ENCODE measurements at regions not wholly inside any gene's neighbourhood (a gene's known extent, or its start where the extent isn't known, plus 50 kb on each side); places are given as distances from the start of the nearest gene placed in this dataset.

- Histone ChIP-seq H3K9ac (ENCODE audit: low read depth, low read length, poor library complexity, severe bottlenecking) (no peak overlapping the region), H3K4me2 (ENCODE audit: low read depth, low read length, poor library complexity, severe bottlenecking) (no peak overlapping the region), H3F3A (ENCODE audit: low read depth) (no peaks in the 10 kb centered on the region), H3K36me3 (ENCODE audit: insufficient read depth, low read length) (no peaks in the 10 kb centered on the region), H2AFZ (ENCODE audit: low read length) (no peak overlapping the region), H3K27me3 (ENCODE audit: insufficient read depth, low read length, poor library complexity, severe bottlenecking) (no peaks in the 10 kb centered on the region), H3K79me2 (ENCODE audit: insufficient read depth, low read length) (no peaks in the 10 kb centered on the region), H3K9me3 (ENCODE audit: insufficient read depth, low read depth, low read length) (no peaks in the 10 kb centered on the region), H4K20me1 (ENCODE audit: insufficient read depth, low read length, poor library complexity, severe bottlenecking) (no peaks in the 10 kb centered on the region), H3K4me1 (ENCODE audit: insufficient read depth, low read length, poor library complexity, severe bottlenecking) (no peaks in the 10 kb centered on the region), H3K9me2 (replicated peaks; ENCODE audit: low read depth, low read length) (no peaks in the 10 kb centered on the region), H3K4me3 (ENCODE audit: low read length, poor library complexity, severe bottlenecking) (no peak overlapping the region)
- TF ChIP-seq EZH2phosphoT487 (IDR thresholded peaks at IDR 0.05; ENCODE audit: borderline replicate concordance): no peak
- TF ChIP-seq CTCF (conservative IDR thresholded peaks at IDR 0.05; ENCODE audit: low read length): no peak
These were observed 292.3 kb downstream of the ZNF621 start for GRCh38 chr3:40817017-40817416.

- Histone ChIP-seq H3K9me3 (ENCODE audit: insufficient read depth, low read depth, low read length) (no peaks in the 10 kb centered on the region), H2AFZ (ENCODE audit: low read length) (no peak overlapping the region), H3K79me2 (ENCODE audit: insufficient read depth, low read length) (no peaks in the 10 kb centered on the region), H3K36me3 (ENCODE audit: insufficient read depth, low read length) (no peaks in the 10 kb centered on the region), H3F3A (ENCODE audit: low read depth) (no peaks in the 10 kb centered on the region), H3K4me3 (ENCODE audit: low read length, poor library complexity, severe bottlenecking) (no peak overlapping the region), H3K4me1 (ENCODE audit: insufficient read depth, low read length, poor library complexity, severe bottlenecking) (no peaks in the 10 kb centered on the region), H3K9ac (ENCODE audit: low read depth, low read length, poor library complexity, severe bottlenecking) (no peak overlapping the region), H4K20me1 (ENCODE audit: insufficient read depth, low read length, poor library complexity, severe bottlenecking) (no peaks in the 10 kb centered on the region), H3K27me3 (ENCODE audit: insufficient read depth, low read length, poor library complexity, severe bottlenecking) (no peaks in the 10 kb centered on the region), H3K4me2 (ENCODE audit: low read depth, low read length, poor library complexity, severe bottlenecking) (no peak overlapping the region), H3K9me2 (replicated peaks; ENCODE audit: low read depth, low read length) (no peaks in the 10 kb centered on the region)
- TF ChIP-seq EZH2phosphoT487 (IDR thresholded peaks at IDR 0.05; ENCODE audit: borderline replicate concordance) (no peak), CTCF (conservative IDR thresholded peaks at IDR 0.05; ENCODE audit: low read length) (no peak)
These were observed 296.6 kb downstream of the ZNF621 start for GRCh38 chr3:40821315-40821714.

- TF ChIP-seq CTCF (conservative IDR thresholded peaks at IDR 0.05; ENCODE audit: low read length): no peak
- no peak for TF ChIP-seq EZH2phosphoT487 (IDR thresholded peaks at IDR 0.05; ENCODE audit: borderline replicate concordance)
These were observed 302.5 kb downstream of the ZNF621 start for GRCh38 chr3:40827226-40827625.

More at GRCh38 chr3:40827226-40827625, 302.5 kb downstream of the ZNF621 start:
- Histone ChIP-seq H3K9me3 (ENCODE audit: insufficient read depth, low read depth, low read length) (no peaks in the 10 kb centered on the region), H3F3A (ENCODE audit: low read depth) (no peaks in the 10 kb centered on the region), H3K4me2 (ENCODE audit: low read depth, low read length, poor library complexity, severe bottlenecking) (no peak overlapping the region), H3K9ac (ENCODE audit: low read depth, low read length, poor library complexity, severe bottlenecking) (no peak overlapping the region), H3K36me3 (ENCODE audit: insufficient read depth, low read length) (no peaks in the 10 kb centered on the region), H3K4me1 (ENCODE audit: insufficient read depth, low read length, poor library complexity, severe bottlenecking) (no peaks in the 10 kb centered on the region), H3K79me2 (ENCODE audit: insufficient read depth, low read length) (no peaks in the 10 kb centered on the region), H3K27me3 (ENCODE audit: insufficient read depth, low read length, poor library complexity, severe bottlenecking) (no peaks in the 10 kb centered on the region), H4K20me1 (ENCODE audit: insufficient read depth, low read length, poor library complexity, severe bottlenecking) (no peaks in the 10 kb centered on the region), H3K9me2 (replicated peaks; ENCODE audit: low read depth, low read length) (no peaks in the 10 kb centered on the region), H2AFZ (ENCODE audit: low read length) (no peak overlapping the region), H3K4me3 (ENCODE audit: low read length, poor library complexity, severe bottlenecking) (no peak overlapping the region)

Measured in Loucy (cell line).